PFSK-1 (cell line): ENCODE measurements at regions not wholly inside any gene's neighbourhood (a gene's known extent, or its start where the extent isn't known, plus 50 kb on each side); places are given as distances from the start of the nearest gene placed in this dataset.

Experiments
- POLR2AphosphoS5 ChIP-seq: IDR thresholded peaks from 2 replicates; pipeline ENCODE4 v1.6.1; 2012; ENCODE audit warnings: low read depth, mild to moderate bottlenecking, control low read depth, low read length, moderate library complexity
- REST ChIP-seq, 2 experiments: IDR thresholded peaks; 2 replicates each; pipeline versions ENCODE4 v1.6.1 to v1.8.0; 2011 to 2012; ENCODE audit warnings: low read depth in 2 of 2, low read length in 2 of 2, control low read depth in 1 of 2, inconsistent platforms in 1 of 2, mild to moderate bottlenecking in 1 of 2, moderate library complexity in 1 of 2; ENCODE audit not compliant: insufficient read depth in 1 of 2
- SIN3A ChIP-seq: IDR thresholded peaks from 2 replicates; pipeline ENCODE4 v1.6.1; 2012; ENCODE audit warnings: mild to moderate bottlenecking, low read length, moderate library complexity, borderline replicate concordance; ENCODE audit not compliant: insufficient read depth
- TAF1 ChIP-seq: IDR thresholded peaks from 2 replicates; pipeline ENCODE4 v1.6.1; 2012; ENCODE audit warnings: low read length, control low read depth, borderline replicate concordance; ENCODE audit not compliant: insufficient read depth

DNA sequence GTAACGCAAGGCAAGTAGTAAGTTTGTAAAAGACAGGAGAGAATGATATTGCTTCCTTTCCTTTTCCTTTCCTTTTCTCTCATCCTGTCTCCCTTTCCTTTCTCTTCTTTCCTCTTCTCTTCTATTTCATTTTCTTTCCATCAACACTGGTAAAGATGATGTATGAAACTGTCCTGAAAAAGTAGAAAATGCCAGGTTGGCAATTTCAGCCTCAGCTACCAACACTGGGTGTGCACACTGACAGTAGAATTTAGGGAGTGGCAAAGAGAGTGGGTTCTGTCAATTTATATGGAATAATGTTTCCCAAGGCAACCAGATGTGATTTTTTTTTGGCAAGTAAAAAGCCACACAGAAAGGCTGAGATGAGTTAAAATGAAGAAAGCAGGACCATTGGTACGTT, 155.7 kb upstream of the ZRANB2 start:
- TF ChIP-seq POLR2AphosphoS5 (no peak), REST (IDR thresholded peaks at IDR 0.05; ENCODE audit: insufficient read depth in 1 of 2, low read depth in 2 of 2, low read length in 2 of 2) (no peak), SIN3A (no peak), TAF1 (no peak)
